ENCODE measurements at regions not wholly inside any gene's neighbourhood (a gene's known extent, or its start where the extent isn't known, plus 50 kb on each side); places are given as distances from the start of the nearest gene placed in this dataset.
"Not testable (repeated sequence)": the region's sequence is repeated elsewhere in the genome, so short reads cannot be mapped to it uniquely, and the experiment has no call there.

DNA sequence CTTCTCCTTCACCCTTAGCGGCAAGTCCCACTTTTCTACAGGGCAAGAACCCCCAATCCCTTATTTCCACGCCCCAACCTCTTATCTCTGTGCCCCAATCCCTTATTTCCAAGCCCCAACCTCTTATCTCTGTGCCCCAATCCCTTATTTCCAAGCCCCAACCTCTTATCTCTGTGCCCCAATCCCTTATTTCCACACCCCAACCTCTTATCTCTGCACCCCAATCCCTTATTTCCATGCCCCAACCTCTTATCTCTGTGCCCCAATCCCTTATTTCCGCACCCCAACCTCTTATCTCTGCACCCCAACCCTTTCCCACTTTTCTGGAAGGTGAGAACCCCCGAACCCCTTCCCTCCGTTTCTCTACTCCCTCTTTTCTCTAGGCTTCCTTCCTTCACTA is 116.1 kb upstream of the GJE1 start:
- DNase-seq = not testable (repeated sequence)

DNA sequence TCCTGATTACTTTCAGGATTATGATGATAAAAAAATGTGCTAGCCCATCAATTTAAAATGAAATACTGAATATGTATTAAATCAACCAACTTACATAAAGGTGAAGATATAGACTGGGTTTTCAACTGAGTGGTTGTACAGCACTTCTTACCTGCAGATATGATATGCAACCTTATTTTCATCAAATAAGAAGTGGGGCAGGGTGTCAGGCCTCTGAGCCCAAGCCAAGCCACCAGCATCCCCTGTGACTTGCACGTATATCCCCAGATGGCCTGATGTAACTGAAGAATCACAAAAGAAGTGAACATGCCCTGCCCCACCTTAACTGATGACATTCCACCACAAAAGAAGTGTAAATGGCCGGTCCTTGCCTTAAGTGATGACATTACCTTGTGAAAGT is 117.3 kb upstream of the GJE1 start:
- DNase-seq = not testable (repeated sequence)

- DNase-seq = no peak
These were observed 117.7 kb upstream of the GJE1 start for GRCh38 chr6:142015011-142015410.

GRCh38 chr6:142014515-142014914 is 118.2 kb upstream of the GJE1 start:
- no peak for DNase-seq

GRCh38 chr6:142013875-142014495 is 118.7 kb upstream of the GJE1 start:
- no peak for DNase-seq

DNA sequence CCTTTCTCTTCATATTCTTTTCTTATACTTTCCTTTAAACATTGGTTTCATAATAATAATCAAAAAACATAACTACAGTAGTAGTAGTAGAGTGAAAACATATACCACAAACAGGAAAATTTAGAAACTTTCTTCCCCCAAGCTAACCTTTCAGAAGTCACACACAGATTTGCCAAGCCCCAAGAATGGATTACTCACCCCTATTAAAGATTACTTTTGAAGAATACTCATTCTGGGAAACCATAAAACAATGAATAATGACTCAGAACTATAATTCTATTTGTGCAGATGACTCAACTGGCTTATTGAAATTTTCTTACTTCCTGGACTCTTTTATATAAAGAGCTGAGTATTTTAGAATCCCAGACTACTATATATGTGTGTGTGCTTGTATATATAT is 119.4 kb upstream of the GJE1 start:
- no peak for DNase-seq

GRCh38 chr6:142011775-142012174 is 121.0 kb upstream of the GJE1 start:
- no peak for DNase-seq

GRCh38 chr6:142011156-142011555 is 121.6 kb upstream of the GJE1 start:
- no peak for DNase-seq

DNA sequence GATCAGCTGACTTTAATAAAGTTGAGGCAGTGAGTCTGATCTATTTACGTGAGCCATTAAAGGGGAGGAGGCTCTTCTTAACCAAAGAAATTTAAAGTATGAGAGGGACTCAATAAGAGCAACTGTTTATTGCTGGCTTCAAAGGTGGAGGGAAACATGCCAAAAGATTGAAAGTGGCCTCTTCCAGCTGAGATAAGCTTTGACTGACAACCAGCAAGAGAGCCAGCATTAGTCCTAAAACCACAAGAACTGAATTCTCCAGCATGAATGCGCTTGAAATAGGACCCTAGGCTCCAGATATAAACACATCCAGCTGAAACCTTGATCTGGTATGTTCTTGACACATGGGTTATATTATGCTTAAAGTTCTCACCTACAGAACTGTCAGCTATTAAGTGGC is 123.1 kb upstream of the GJE1 start:
- DNase-seq = no peak

DNA sequence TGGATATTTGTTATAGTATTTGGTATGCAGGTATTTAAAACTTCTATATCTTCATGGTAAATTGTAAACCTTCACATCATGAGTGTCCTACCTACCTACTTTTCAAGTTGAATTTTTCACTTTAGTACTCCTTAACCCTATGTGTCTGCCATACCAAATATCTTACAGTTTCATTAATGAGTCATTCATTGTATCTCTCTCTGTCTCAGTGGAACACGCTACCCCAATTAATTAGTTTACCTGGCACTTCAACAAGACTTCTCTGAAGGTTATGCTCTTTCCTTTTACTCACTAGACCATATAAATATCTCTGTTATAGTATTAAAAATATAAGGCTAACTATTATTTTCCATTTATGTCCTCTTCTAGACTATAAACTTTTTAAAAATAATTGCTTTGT is 123.9 kb upstream of the GJE1 start:
- DNase-seq = no peak

DNA sequence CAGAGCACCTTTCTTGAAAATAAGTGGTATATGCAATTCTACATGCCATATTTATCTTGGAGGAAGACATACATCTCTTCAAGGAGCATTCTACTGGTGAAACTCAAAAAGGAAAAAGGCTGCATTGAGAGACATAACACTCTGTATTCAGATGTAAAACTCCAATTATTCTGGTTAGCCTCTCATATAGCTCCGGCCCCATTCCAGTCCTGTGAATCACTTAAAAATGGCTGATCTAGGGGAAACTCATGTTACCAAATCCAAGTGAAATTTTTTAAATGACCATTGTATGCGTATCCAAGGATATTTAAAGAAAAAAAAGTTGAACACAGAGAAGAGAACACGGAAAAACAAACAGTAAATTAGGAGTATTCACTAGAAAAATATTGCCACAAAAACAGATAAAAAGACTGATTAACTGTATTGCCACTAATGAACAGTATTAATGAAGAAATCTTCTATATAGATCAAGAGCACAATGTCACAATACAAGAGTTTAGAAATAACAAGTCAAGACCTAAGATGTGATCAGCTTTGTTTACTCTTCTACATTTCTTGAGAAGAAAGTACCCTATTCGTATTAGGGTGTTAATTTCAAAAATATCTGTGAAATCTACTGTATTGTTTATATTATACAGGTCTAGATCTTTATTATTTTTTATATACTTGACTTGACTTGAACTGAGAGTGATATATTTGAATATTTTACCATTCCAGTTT is 124.5 kb upstream of the GJE1 start:
- no peak for DNase-seq

GRCh38 chr6:142005021-142005420 is 127.7 kb upstream of the GJE1 start:
- no peak for DNase-seq

- no peak for DNase-seq
These were observed 129.8 kb upstream of the GJE1 start for GRCh38 chr6:142002825-142003405.

DNA sequence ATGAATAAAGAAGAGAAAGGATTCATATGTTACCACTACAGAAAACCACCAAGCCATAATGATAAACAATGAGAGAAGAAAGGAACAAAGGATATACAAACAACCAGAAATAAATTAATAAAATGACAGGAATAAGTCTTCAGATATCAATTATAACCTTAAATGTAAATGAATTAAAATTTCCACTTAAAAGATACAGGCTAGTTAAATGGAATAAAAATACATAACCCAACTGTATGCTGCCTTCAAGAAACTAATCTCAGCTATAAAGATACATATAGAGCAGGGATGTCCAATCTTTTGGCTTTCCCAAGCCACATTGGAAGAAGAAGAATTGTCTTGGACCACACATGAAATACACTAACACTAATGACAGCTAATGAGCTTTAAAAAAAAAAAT is 135.9 kb upstream of the GJE1 start:
- DNase-seq = no peak

- no peak for DNase-seq
These were observed 140.6 kb upstream of the GJE1 start for GRCh38 chr6:141992109-141992508.

DNA sequence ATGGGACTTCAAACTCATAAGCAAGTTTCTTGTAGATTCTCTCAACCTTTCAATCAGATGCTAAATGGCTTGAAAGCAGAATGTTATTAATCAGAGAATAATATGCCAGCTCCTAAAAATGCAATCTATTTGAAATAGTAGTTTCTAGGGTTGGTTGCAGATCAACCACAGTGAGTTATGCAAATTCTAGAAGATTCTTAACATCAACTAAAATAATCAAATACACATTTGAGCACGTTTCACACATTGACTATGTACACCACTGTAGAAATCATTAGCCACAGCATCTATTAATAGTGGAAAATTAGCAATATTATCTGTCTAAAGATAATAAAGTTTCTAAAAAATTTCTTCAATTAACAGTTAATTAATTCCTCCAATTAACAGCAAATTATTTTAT is 141.9 kb upstream of the GJE1 start:
- no peak for DNase-seq

DNA sequence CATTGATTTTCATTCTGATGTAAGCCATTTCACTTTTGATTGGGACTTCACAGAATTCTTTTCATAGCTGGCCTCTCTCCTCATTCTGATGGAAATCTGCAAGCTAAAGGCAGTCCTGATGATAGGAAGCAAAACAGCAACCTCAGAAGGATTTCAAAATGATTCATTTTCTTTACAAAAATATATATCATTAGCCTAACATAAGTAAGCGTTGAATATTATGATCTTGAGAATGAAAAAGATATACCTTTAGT is 143.1 kb upstream of the GJE1 start:
- no peak for DNase-seq

GRCh38 chr6:141988954-141989705 is 143.6 kb upstream of the GJE1 start:
- DNase-seq = no peak

DNA sequence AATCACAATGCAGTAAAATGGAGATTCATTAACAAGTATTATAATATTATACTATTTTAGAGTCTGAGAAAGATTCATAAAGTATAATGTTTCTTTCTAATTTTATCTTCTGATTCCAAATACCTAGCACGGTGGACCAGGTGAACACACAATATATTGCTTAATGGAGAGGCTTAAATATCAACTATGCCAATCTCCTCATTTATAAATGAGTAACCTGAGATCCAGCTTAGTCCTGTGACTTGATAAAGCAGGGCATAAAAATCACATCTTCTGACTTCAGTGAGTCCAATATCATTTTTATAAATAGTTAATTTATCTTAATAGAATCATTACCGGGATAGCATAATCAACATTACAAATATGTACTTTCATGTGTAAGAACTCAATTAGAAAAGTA is 144.4 kb upstream of the GJE1 start:
- DNase-seq = no peak

DNA sequence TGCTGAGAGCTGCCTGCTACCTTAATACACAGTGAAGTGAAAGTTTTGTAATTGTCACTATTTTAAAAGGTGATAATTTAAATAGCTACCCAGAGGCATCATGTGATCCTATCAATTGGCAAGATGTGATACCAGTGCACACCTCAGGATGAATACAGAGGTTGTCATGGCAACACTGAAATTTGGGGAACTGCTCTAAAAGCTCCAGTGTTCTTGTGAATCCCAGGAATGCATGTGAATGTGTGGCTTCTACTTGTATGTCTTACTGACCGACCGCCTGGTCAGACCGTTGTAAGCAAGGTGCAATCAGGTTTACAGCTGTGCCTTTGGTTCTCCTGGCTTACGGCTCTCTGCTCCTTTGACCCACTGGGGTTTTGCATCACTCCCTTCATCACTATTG is 146.3 kb upstream of the GJE1 start:
- DNase-seq = no peak

DNA sequence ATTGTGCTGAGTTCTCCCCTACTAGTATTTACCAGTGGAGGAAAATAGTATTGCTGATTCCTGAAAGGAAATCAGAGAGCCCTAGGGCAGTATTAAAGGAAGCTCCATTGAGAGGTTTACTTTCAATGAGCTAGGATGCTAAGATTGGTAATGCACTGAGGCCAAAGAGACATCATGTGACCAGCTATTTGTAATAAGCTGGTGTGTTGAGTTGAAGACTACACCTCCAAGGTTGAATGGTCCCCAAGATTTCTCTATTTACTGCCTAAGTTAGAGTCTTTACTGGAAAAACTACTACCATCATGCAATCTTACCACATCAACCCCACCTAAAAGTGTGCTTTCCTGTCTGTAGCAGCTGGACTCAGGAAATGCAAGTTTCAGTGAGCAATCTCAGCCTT is 151.5 kb upstream of the GJE1 start:
- no peak for DNase-seq

DNA sequence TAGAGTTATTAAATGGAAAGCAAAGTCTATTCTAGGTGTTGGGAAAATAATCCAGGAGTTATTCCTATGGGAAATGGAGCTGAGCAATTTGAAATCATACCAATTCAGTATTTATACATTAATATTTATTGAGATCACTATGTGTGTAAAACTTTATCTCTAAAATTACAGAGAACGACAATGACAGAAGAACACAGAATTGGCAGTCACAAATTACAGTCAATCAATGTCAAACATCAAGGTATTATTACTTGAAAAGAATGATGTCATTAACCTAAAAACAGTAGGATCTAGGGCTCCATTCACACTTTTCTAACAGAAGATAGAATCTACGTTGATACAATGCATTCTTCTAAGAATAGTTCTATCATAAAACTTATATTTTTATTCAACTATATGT is 154.9 kb upstream of the GJE1 start:
- no peak for DNase-seq

- no peak for DNase-seq
These were observed 155.7 kb upstream of the GJE1 start for GRCh38 chr6:141976994-141977393.

DNA sequence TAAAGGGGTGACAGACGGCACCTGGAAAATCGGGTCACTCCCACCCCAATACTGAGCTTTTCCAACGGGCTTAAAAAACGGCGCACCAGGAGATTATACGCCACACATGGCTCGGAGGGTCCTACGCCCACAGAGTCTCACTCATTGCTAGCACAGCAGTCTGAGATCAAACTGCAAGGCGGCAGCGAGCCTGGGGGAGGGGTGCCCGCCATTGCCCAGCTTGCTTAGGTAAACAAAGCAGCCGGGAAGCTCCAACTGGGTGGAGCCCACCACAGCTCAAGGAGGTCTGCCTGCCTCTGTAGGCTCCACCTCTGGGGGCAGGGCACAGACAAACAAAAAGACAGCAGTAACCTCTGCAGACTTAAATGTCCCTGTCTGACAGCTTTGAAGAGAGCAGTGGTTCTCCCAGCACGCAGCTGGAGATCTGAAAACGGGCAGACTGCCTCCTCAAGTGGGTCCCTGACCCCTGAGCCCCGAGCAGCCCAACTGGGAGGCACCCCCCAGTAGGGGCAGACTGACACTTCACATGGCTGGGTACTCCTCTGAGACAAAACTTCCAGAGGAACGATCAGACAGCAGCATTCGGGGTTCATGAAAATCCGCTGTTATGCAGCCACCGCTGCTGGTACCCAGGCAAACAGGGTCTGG is 162.8 kb upstream of the GJE1 start:
- not testable (repeated sequence) for DNase-seq
